ENCODE measurements at regions not wholly inside any gene's neighbourhood (a gene's known extent, or its start where the extent isn't known, plus 50 kb on each side); places are given as distances from the start of the nearest gene placed in this dataset.

DNA sequence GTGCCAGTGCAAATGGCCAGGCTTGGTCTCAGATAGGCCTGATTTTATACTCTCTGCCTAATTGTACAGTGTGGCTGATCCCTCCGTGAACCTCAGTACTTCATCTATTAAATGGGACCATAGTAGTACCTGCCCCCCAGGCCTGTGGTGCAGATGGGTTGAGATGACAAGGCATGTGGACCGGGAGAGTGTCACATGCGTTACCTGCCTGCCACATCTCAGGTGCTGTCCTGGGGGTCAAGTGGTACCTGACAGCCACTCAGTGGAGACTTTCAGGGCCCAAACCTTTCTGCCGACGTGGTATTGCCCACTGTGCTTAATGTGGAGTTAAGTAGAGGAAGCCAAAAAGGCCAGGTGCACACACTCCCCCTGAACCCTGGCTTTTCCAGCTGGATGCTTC is 197.3 kb downstream of the FOXD2 start:
- no peak for TF ChIP-seq POLR2A (IDR thresholded peaks at IDR 0.05)
- TF ChIP-seq, protein P1, sequence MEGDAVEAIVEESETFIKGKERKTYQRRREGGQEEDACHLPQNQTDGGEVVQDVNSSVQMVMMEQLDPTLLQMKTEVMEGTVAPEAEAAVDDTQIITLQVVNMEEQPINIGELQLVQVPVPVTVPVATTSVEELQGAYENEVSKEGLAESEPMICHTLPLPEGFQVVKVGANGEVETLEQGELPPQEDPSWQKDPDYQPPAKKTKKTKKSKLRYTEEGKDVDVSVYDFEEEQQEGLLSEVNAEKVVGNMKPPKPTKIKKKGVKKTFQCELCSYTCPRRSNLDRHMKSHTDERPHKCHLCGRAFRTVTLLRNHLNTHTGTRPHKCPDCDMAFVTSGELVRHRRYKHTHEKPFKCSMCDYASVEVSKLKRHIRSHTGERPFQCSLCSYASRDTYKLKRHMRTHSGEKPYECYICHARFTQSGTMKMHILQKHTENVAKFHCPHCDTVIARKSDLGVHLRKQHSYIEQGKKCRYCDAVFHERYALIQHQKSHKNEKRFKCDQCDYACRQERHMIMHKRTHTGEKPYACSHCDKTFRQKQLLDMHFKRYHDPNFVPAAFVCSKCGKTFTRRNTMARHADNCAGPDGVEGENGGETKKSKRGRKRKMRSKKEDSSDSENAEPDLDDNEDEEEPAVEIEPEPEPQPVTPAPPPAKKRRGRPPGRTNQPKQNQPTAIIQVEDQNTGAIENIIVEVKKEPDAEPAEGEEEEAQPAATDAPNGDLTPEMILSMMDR (IDR thresholded peaks at IDR 0.05) = no peak

All from suprapubic skin (tissue), 3 donors.